ENCODE measurements at regions not wholly inside any gene's neighbourhood (a gene's known extent, or its start where the extent isn't known, plus 50 kb on each side); places are given as distances from the start of the nearest gene placed in this dataset.
A peak's percentile ranks its signal among the peaks of the same experiment; 100 is the strongest.

DNA sequence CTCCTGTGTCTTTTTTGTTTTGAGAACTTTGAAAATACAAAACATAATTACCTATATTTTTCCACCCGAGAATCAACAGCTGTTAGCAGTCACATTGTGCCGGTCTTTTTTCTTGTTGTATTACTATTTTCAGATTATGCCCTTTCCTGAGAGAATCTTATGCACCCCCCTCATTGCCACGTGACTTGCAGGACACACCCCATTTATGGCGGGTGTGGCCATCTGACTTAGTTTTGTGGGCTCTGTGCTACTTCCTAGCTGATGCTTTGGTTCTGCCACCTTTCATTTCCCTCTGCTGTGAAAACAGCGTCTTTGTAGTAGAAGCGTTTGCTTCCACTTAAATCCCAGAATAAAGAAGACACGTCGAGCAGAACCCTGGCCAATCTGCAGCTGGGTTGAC is 82.8 kb upstream of the SOX13 start:
- TF ChIP-seq POLR2AphosphoS5 (IDR thresholded peaks at IDR 0.05) (no peak), CTCF (IDR thresholded peaks at IDR 0.05) (no peak), EP300 (IDR thresholded peaks at IDR 0.05) (no peak), POLR2A (IDR thresholded peaks at IDR 0.05) (no peak)
- intact Hi-C loops (cut with DNase I; ENCODE audit: low total_unique reads) = no loop called here
- no peaks in the 10 kb centered on the region for H3K4me1 ChIP-seq
- no peak overlapping the region for H3K4me3 ChIP-seq
- H3K36me3 ChIP-seq = no peaks in the 10 kb centered on the region
- WGBS, 5 donors = 62 to 74% (median 65%) methylated on average over 8 of the region's 8 CpGs
- no peak for DNase-seq
- H3K9me3 ChIP-seq = no peaks in the 10 kb centered on the region
- H3K27me3 ChIP-seq = peaks cover 0 to under 1% (median 0%) of the 10 kb centered on the region in 3 donors
- H3K27ac ChIP-seq = no peak overlapping the region

- peaks cover 0 to 16% (median 0%) of the 10 kb centered on the region in 3 donors for H3K27me3 ChIP-seq
- H3K4me3 ChIP-seq = no peak overlapping the region
- DNase-seq = peak in 1 of 2 donors; percentile 36
- 56 to 70% (median 64%) methylated on average over 2 of the region's 2 CpGs for WGBS, 5 donors
- TF ChIP-seq CTCF (IDR thresholded peaks at IDR 0.05) (no peak), EP300 (IDR thresholded peaks at IDR 0.05) (no peak), POLR2A (IDR thresholded peaks at IDR 0.05) (no peak)
- no peaks in the 10 kb centered on the region for H3K36me3 ChIP-seq
- no peaks in the 10 kb centered on the region for H3K9me3 ChIP-seq
- H3K4me1 ChIP-seq = peaks cover 0 to 5% (median 0%) of the 10 kb centered on the region in 4 donors
- no peak overlapping the region for H3K27ac ChIP-seq
- intact Hi-C loops (cut with DNase I; ENCODE audit: low total_unique reads) = no loop called here
Observed at GRCh38 chr1:203992440-203992839, 80.5 kb upstream of the SOX13 start.

DNA sequence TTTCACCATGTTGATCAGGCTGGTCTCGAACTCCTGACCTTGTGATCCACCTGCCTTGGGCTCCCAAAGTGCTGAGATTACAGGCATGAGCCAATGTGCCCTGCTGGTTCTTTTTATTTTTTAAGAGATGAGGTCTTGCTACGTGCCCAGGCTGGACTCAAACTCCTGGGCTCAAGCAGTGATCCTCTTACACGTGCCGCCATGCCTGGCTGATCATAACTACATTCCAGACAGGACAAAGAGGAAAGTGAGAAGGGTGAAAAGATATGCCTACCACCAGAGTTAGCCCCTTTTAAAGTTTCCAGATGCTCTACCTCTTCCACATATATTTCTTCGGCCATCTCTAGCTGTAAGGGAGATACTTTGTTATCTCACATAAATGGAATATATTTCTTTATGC is 79.7 kb upstream of the SOX13 start:
- Histone ChIP-seq H3K9me3 (no peaks in the 10 kb centered on the region), H3K4me1 (peaks cover 0 to 5% (median 0%) of the 10 kb centered on the region in 4 donors), H3K27me3 (peaks cover 0 to 16% (median 0%) of the 10 kb centered on the region in 3 donors), H3K27ac (no peak overlapping the region), H3K36me3 (no peaks in the 10 kb centered on the region), H3K4me3 (no peak overlapping the region)
- no peak for DNase-seq
- intact Hi-C loops (cut with DNase I; ENCODE audit: low total_unique reads) = no loop called here
- no peak for TF ChIP-seq CTCF (IDR thresholded peaks at IDR 0.05)
- TF ChIP-seq POLR2AphosphoS5 (IDR thresholded peaks at IDR 0.05) = no peak
- WGBS, 5 donors = 90 to 96% (median 92%) methylated on average over 5 of the region's 5 CpGs

- H3K36me3 ChIP-seq = no peaks in the 10 kb centered on the region
- no peak overlapping the region for H3K27ac ChIP-seq
- DNase-seq = peak in 1 of 2 donors; percentile 56
- peaks cover 0 to 16% (median 0%) of the 10 kb centered on the region in 3 donors for H3K27me3 ChIP-seq
- H3K9me3 ChIP-seq = peaks cover 0 to 2% (median 1%) of the 10 kb centered on the region in 4 donors
- no peak for TF ChIP-seq POLR2AphosphoS5 (IDR thresholded peaks at IDR 0.05)
- TF ChIP-seq EP300 (IDR thresholded peaks at IDR 0.05) = no peak
- no peak for TF ChIP-seq CTCF (IDR thresholded peaks at IDR 0.05)
- TF ChIP-seq POLR2A (IDR thresholded peaks at IDR 0.05) = no peak
- no peak overlapping the region for H3K4me3 ChIP-seq
- WGBS, 5 donors = 34 to 56% (median 43%) methylated on average over 4 of the region's 4 CpGs
- H3K4me1 ChIP-seq = peaks cover 0 to 5% (median 0%) of the 10 kb centered on the region in 4 donors
- intact Hi-C loops (cut with DNase I; ENCODE audit: low total_unique reads) = no loop called here
Observed at GRCh38 chr1:203995228-203995627, 77.7 kb upstream of the SOX13 start.
